ENCODE measurements at regions not wholly inside any gene's neighbourhood (a gene's known extent, or its start where the extent isn't known, plus 50 kb on each side); places are given as distances from the start of the nearest gene placed in this dataset.

DNA sequence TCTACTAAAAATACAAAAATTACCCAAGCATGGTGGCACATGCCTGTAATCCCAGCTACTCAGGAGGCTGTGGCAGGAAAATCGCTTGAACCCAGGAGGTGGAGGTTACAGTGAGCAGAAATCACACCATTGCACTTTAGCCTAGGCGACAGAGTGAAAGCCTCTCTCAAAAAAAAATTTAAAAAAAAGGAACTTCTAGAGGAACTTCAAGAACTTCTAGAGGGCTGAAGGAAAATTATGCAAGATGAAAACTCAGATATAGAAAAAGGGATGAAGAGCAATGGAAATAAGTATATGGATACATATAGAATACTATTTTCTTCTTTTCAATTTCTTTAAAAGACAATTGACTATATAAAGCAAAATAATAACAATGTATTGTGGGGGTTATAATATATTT is 51.2 kb upstream of the PRR5 start:
- TF ChIP-seq ZFX (IDR thresholded peaks at IDR 0.05; ENCODE audit: borderline replicate concordance) = no peak
- TF ChIP-seq CTCF (IDR thresholded peaks at IDR 0.05) = no peak

DNA sequence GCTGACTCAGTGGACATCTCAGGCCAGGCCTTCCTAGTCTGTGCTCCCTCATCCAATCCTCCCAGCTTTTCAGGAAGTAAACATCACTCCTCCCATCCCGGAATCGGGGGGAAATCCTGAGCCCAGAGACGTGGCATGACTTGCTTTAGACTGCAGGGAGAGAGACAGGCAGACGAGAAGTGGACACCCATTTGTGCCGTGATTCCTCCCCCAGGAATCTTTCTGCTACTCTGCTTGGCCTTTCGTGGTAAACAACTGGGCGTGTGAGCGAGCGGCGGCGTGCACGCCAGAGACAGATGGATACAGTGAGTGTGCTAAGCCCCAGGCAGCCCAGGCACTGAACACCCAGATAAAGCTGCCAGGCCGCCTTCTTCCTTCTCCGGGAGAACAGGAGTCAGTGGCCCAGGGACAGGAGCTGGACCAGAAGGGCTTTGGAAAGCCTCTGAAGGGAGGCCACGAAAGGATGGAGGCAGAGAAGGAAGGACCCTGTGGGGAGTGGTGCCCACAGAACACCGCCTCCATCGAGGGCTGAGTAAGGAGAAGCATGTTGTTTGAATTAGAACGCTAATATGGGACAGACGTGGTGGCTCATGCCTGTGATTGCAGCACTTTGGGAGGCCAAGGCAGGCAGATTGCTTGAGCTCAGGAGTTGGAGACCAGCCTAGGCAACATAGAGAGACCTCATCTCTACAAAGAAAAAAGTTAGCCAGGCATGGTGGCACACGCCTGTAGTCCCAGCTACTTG is 53.0 kb upstream of the PRR5 start:
- TF ChIP-seq CTCF (IDR thresholded peaks at IDR 0.05) = no peak
- no peak for TF ChIP-seq ZFX (IDR thresholded peaks at IDR 0.05; ENCODE audit: borderline replicate concordance)
- H3K27ac ChIP-seq = no peak overlapping the region

More for the DNA sequence above, 51.2 kb upstream of the PRR5 start:
- no peak overlapping the region for H3K27ac ChIP-seq

DNA sequence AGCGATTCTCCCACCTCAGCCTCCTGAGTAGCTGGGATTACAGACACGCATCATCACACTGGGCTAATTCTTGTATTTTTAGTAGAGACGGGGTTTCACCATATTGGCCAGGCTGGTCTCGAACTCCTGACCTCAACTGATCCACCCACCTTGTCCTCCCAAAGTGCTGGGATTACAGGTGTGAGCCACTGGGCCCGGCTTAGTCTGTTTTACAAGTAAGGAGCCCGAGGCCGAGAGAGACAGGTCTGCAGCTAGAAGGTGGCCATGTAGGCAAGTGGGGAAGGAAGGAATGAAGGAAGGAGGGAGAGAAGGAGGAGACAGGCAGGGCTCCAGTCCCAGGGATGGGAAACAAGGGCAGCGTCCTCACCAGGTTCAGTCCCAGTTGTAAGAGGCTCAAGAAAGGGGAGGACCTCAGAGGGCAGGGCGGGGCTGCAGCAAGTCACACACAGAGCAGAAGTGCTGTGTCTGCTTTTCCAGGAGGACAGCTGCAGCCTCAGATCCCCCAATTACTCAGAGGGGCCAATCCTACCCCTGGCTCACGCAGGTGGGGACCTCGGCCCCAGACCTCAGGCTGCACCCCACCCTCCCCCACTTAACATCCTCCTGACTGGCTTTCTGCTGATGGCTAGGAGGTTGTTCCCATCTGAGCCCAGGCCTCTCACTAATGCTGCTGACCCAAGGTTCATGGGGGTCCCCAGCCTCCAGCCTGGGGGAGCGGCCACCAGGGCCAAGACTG is 53.8 kb upstream of the PRR5 start:
- no peak overlapping the region for H3K27ac ChIP-seq
- TF ChIP-seq ZFX (IDR thresholded peaks at IDR 0.05; ENCODE audit: borderline replicate concordance) (no peak), CTCF (IDR thresholded peaks at IDR 0.05) (no peak)

DNA sequence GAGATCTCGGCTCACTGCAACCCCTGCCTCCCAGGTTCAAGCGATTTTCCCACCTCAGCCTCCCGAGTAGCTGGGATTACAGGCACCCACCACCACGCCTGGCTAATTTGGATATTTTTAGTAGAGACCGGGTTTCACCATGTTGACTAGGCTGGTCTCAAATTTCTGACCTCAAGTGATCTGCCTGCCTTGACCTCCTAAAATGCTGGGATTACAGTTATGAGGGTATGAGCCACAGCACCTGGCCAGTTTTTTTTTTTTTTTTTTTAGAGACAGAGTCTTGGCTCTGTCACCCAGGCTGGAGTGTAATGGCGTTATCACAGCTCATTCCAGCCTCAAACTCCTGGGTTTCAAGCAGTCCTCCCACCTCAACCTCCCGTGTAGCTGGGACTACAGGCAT is 54.9 kb upstream of the PRR5 start:
- H3K27ac ChIP-seq = no peak overlapping the region
- TF ChIP-seq ZFX (IDR thresholded peaks at IDR 0.05; ENCODE audit: borderline replicate concordance) = no peak
- TF ChIP-seq CTCF (IDR thresholded peaks at IDR 0.05) = no peak

GRCh38 chr22:44646668-44647067 is 55.3 kb upstream of the PRR5 start:
- H3K27ac ChIP-seq = no peak overlapping the region
- TF ChIP-seq ZFX (IDR thresholded peaks at IDR 0.05; ENCODE audit: borderline replicate concordance) (no peak), CTCF (IDR thresholded peaks at IDR 0.05) (no peak)

- TF ChIP-seq ZFX (IDR thresholded peaks at IDR 0.05; ENCODE audit: borderline replicate concordance) = no peak
- TF ChIP-seq CTCF (IDR thresholded peaks at IDR 0.05) = no peak
- H3K27ac ChIP-seq = no peak overlapping the region
Measured at GRCh38 chr22:44646141-44646540, 55.9 kb upstream of the PRR5 start.

GRCh38 chr22:44645531-44645930 is 56.5 kb upstream of the PRR5 start:
- H3K27ac ChIP-seq = no peak overlapping the region
- no peak for TF ChIP-seq CTCF (IDR thresholded peaks at IDR 0.05)
- no peak for TF ChIP-seq ZFX (IDR thresholded peaks at IDR 0.05; ENCODE audit: borderline replicate concordance)
